ENCODE measurements at regions not wholly inside any gene's neighbourhood (a gene's known extent, or its start where the extent isn't known, plus 50 kb on each side); places are given as distances from the start of the nearest gene placed in this dataset.
A peak's percentile ranks its signal among the peaks of the same experiment; 100 is the strongest.

DNA sequence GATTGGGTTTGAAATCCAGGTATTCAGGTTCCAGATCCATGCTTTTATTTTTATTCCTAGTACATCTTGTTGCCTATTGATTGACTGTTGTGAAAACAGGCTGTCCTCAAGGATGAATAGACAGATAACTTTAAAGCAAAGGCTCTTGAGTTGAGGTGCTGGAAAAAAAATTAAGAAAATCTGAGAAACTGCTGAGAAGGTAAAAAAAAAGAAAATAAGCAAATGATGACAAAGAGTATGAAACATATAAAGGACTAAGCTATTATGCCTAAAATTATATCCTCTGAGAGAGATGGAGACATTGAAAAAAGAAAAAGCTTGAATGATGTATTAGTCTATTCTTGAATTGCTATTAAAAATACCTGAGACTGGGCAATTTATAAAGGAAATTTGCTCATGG, 392.3 kb upstream of the RGS17 start:
- H3K9ac ChIP-seq (ENCODE audit: low read depth in 1 of 2, low read length in 2 of 2): no peak overlapping the region
- no peak overlapping the region for H3K27ac ChIP-seq (ENCODE audit: low read depth in 1 of 2, low read length in 2 of 2)
- DNase-seq (ENCODE audit: low spot score): no peak
- H3K36me3 ChIP-seq (ENCODE audit: control insufficient read depth in 4 of 4, insufficient read depth in 3 of 4, low read depth in 1 of 4, low read length in 3 of 4): no peaks in the 10 kb centered on the region
- H3K4me1 ChIP-seq (ENCODE audit: control insufficient read depth in 4 of 4, insufficient read depth in 4 of 4, low read length in 3 of 4): no peaks in the 10 kb centered on the region
- TF ChIP-seq CTCF (IDR thresholded peaks at IDR 0.05; ENCODE audit: low read depth, low read length, missing input control): no peak
- no peak for TF ChIP-seq GABPA (IDR thresholded peaks at IDR 0.05 in 1 of 2, conservative IDR thresholded peaks at IDR 0.05 in 1 of 2)
- no peak for TF ChIP-seq YY1 (IDR thresholded peaks at IDR 0.05)
- TF ChIP-seq MAX (IDR thresholded peaks at IDR 0.05): no peak
- TF ChIP-seq FOXA2 (IDR thresholded peaks at IDR 0.05): no peak
- no peak for TF ChIP-seq SP1 (IDR thresholded peaks at IDR 0.05)
- TF ChIP-seq RXRA (IDR thresholded peaks at IDR 0.05): no peak
- TF ChIP-seq ATF3 (IDR thresholded peaks at IDR 0.05): no peak
- TF ChIP-seq RAD21 (IDR thresholded peaks at IDR 0.05): no peak
- TF ChIP-seq REST (IDR thresholded peaks at IDR 0.05): no peak
- TF ChIP-seq NR2F2 (IDR thresholded peaks at IDR 0.05): no peak
- TF ChIP-seq FOXA1 (IDR thresholded peaks at IDR 0.05): no peak
- H3K9me3 ChIP-seq (ENCODE audit: control insufficient read depth in 4 of 4, low read length in 3 of 4): no peaks in the 10 kb centered on the region
- H3K27me3 ChIP-seq (ENCODE audit: control insufficient read depth in 4 of 4, insufficient read depth in 4 of 4, low read length in 3 of 4): peaks cover 0 to 2% (median 0%) of the 10 kb centered on the region in 4 donors
- no peak overlapping the region for H3K4me3 ChIP-seq (ENCODE audit: low read depth in 1 of 3, low read length in 3 of 3)

- WGBS: 20% methylated on average over 2 of the region's 2 CpGs
- Histone ChIP-seq H3K4me3 (ENCODE audit: low read depth in 1 of 3, low read length in 3 of 3) (no peak overlapping the region), H3K4me1 (ENCODE audit: control insufficient read depth in 4 of 4, insufficient read depth in 4 of 4, low read length in 3 of 4) (no peaks in the 10 kb centered on the region), H3K36me3 (ENCODE audit: control insufficient read depth in 4 of 4, insufficient read depth in 3 of 4, low read depth in 1 of 4, low read length in 3 of 4) (no peaks in the 10 kb centered on the region), H3K27me3 (ENCODE audit: control insufficient read depth in 4 of 4, insufficient read depth in 4 of 4, low read length in 3 of 4) (no peaks in the 10 kb centered on the region), H3K9me3 (ENCODE audit: control insufficient read depth in 4 of 4, low read length in 3 of 4) (no peaks in the 10 kb centered on the region), H3K9ac (ENCODE audit: low read depth in 1 of 2, low read length in 2 of 2) (peak overlapping the region in 1 of 2 donors; percentile 54), H3K27ac (ENCODE audit: low read depth in 1 of 2, low read length in 2 of 2) (no peak overlapping the region)
- TF ChIP-seq NR2F2 (IDR thresholded peaks at IDR 0.05) (no peak), CTCF (IDR thresholded peaks at IDR 0.05; ENCODE audit: low read depth, low read length, missing input control) (peak; percentile 61), ZBTB33 (IDR thresholded peaks at IDR 0.05) (no peak), RXRA (IDR thresholded peaks at IDR 0.05) (no peak), GABPA (IDR thresholded peaks at IDR 0.05 in 1 of 2, conservative IDR thresholded peaks at IDR 0.05 in 1 of 2) (no peak), HNF4G (IDR thresholded peaks at IDR 0.05) (no peak), RAD21 (IDR thresholded peaks at IDR 0.05) (peak; percentile 71 to 76), HNF4A (conservative IDR thresholded peaks at IDR 0.05) (no peak), MAX (IDR thresholded peaks at IDR 0.05) (no peak), JUND (IDR thresholded peaks at IDR 0.05) (no peak), ATF3 (IDR thresholded peaks at IDR 0.05) (no peak), EGR1 (IDR thresholded peaks at IDR 0.05; ENCODE audit: low read depth in 2 of 2) (no peak)
- DNase-seq (ENCODE audit: low spot score): no peak
These were observed 380.9 kb upstream of the RGS17 start for GRCh38 chr6:153511896-153512496.
